Eye (tissue), 1 donor: ENCODE measurements at regions not wholly inside any gene's neighbourhood (a gene's known extent, or its start where the extent isn't known, plus 50 kb on each side); places are given as distances from the start of the nearest gene placed in this dataset.
"Not testable (repeated sequence)": the region's sequence is repeated elsewhere in the genome, so short reads cannot be mapped to it uniquely, and the experiment has no call there.

Experiments used
- DNase-seq: peaks from one replicate; pipeline ENCODE4 v3.0.0-alpha.2; 2015

DNA sequence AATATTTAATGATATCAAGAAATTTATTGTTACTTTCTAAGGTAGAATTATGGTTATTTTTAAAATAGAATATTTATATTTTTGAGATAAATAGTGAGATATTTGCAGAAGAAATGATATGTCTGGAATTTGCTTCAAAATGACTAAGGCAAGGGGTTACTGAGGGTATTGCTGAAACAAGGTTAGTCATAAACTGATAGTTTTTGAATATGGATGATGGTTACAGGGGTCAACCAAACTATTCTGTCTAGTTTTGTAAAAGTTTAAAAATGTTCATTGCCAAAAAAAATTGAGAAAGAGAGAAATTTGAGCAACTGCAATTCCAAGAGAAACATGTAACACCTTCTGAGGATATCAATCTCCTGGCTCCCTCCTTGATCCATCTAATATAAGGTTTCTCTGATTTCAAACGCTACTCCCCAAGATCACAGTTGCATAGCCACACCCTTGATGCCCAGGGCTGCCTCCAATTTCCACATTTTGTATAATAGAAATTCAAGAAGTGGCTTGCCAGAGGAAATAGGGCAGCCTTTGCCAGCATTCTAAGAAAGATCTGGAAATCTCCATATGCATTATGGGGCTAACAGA lies 159.4 kb upstream of the NAMPT start:
- DNase-seq = no peak

- no peak for DNase-seq
Measured at GRCh38 chr7:106443156-106443555, 158.4 kb upstream of the NAMPT start.

- DNase-seq = no peak
Measured at GRCh38 chr7:106442476-106442875, 157.7 kb upstream of the NAMPT start.

- not testable (repeated sequence) for DNase-seq
Measured at GRCh38 chr7:106441343-106441742, 156.6 kb upstream of the NAMPT start.

DNA sequence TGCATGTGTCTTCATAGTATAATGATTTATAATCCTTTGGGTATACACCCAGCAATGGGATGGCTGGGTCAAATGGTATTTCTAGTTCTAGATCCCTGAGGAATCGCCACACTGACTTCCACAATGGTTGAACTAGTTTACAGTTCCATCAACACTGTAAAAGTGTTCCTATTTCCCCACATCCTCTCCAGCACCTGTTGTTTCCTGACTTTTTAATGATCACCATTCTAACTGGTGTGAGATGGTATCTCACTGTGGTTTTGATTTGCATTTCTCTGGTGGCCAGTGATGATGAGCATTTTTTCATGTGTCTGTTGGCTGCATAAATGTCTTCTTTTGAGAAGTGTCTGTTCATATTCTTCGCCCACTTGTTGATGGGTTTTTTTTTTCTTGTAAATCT lies 152.2 kb upstream of the NAMPT start:
- DNase-seq = not testable (repeated sequence)

DNA sequence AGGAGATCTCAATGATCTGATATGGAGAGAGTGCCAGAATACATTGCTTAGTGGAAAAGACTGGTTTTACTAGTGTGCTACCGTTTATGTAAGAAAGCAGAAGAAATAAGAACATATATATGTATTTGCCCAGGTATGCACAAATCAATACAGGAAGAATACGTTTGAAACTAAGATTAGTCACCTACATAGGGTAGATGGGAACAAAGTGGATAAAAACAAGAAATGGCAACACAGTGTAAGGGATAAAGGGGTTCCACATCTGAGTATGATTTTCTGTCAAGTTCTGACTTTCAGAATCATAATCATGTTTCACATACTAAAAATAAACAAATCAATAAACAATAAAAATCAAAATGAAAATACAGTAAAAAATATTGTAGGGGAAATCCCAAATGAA lies 148.6 kb upstream of the NAMPT start:
- no peak for DNase-seq

DNA sequence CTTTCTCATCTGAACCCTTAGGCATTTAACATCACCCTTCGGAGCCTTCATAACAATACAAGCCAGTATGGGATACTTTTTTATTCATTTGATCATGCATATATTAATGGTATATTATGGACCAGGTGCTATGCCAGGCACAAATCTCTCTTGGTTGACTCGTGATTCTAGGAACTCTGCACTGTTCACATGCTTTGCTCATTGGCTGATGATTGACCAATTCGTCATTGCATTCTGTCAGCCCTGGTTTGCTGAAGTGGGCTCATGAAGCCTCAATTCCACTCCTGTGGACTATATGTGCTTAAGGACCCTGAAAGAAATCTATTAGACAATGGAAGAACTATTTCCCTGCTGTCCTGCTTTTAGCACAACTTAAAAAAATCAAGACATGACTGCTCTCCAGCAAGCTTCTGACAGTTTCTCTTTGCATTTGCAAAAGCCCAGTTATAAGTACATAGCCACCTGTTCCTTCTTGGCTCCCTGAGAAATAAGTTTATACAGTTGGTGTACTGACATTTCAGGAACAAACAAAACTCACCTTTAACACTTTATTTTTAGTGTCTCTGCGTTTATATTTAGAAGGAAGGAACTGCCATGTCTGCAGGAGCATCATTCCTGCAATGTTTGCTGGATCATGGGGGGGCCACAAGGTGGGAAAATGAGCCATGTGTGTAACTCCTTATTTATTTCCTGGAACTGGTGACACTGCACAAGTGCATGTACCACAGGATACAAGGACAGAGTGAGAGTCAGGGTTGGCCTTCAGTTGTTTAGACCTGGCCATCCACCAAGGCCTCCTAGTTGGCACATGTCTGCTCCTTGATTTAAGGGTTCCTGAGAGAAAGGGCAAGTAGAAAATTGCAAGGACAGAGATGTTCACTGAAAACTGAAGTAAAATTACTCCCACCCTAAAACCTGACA lies 146.0 kb upstream of the NAMPT start:
- DNase-seq = no peak

- no peak for DNase-seq
Measured at GRCh38 chr7:106430103-106430502, 145.3 kb upstream of the NAMPT start.

- no peak for DNase-seq
Measured at GRCh38 chr7:106426803-106427202, 142.0 kb upstream of the NAMPT start.

GRCh38 chr7:106425017-106425719 lies 140.4 kb upstream of the NAMPT start:
- peak; percentile 51 for DNase-seq

DNA sequence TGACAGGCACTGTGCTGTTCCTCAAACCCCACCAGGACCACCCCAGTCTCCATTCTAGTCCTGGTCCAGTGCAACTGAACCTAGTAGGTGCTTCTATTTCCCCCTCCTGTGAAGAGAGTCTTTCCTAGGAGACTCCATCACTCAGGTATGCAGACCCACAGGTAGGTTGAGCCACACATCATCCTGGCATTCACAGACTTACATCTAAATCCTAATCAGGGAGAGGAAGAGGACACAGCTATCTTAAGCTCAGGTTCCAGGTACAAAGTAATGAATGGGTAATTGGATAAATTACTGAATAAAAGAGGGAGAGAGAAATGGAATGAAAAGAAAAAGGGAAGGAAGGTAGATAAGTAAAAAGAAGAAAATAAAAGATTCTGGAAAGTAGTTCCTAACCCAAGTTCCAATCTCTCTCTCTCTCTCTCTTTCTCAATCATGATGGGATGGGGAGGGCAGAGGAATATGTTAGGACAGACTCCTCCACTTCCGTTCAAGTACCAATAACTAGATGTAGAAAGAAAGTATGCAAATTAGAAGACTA lies 139.8 kb upstream of the NAMPT start:
- DNase-seq = no peak

DNA sequence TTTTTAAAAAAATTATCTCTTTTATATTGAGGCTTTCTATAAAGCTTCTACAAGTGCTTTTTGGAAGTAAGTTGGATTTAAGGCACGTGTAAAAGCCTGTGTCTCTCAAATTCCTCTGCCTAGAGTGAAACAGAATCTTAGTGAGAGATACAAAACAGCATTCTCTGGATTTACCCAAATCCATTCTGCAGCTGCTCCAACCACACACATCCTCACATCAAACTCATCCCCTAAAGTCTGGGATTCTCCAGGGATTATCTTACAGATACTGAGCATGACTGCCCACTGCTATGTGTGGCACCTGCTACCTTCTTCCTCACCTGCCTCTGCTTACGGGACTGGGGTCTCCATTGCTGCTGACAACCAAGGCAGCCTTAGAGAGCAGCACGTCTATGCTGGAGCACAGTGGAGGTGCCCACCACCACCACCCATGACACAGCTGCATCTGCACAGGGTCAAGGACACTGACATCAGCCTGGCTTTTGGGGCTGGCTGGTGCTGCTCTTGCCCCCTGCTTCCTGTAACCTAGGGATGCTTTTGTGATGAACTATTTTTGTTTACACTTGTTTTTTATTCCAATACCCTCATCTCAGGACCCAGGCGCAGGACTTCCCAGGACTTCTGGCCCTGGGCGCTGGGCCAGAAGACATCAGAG lies 139.2 kb upstream of the NAMPT start:
- DNase-seq = no peak

DNA sequence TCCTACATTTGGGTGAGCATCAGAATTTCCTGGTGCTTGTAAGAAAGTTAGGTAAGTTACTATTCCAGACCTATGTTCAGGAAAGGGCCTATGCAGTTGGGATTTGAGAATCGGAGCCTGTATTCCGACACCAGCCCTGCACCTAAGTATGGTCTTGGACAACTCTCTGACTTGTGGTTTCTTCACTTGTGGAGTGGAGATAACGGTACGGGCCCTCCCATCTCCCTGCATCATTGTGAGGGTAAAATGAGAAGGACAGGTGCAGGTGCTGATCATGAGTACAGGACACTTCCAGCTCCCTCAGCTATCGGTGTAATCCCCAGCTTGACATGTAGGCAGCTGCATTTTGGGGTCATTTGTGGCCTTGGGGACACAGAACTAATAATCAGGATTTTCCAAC lies 138.3 kb upstream of the NAMPT start:
- DNase-seq = no peak

- peak; percentile 75 for DNase-seq
Measured at GRCh38 chr7:106421181-106421762, 136.5 kb upstream of the NAMPT start.

DNA sequence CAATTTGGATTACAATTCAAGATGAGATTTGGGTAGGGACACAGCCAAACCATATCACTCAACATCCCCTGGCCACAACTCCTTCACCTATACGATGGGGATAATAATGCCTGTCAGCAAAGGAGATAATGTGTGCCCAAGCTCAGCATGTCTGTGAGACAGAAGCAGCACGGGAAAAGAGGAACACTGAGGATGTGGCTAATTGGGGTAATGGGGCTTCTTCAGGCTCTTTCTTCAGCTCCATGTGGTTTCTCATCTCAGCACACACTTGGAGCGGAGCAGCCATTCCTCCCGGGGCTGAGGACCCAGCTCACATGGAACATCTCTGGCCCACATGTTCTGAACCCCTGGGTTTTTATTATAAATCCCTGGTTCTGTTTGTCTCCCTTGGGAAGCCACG lies 136.0 kb upstream of the NAMPT start:
- DNase-seq = no peak

DNA sequence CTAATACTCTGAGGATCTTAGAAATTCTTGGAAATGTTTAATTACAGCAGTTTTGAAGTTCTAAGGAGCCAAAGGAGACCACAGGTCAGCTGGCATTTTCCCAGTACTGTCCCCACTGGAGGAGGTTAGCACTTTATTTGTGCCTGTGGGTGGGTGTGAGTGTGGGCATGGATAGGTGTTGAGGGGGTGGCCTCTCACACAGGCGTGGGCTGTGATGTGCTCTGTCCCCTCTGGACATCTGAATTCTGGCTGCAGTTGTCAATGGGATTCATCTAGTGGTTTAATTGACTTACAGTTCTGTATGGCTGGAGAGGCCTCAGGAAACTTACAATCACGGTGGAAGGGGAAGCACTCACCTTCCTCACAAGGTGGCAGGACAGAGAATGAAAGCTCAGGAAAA lies 135.4 kb upstream of the NAMPT start:
- no peak for DNase-seq

GRCh38 chr7:106419455-106420182 lies 134.8 kb upstream of the NAMPT start:
- DNase-seq = no peak

DNA sequence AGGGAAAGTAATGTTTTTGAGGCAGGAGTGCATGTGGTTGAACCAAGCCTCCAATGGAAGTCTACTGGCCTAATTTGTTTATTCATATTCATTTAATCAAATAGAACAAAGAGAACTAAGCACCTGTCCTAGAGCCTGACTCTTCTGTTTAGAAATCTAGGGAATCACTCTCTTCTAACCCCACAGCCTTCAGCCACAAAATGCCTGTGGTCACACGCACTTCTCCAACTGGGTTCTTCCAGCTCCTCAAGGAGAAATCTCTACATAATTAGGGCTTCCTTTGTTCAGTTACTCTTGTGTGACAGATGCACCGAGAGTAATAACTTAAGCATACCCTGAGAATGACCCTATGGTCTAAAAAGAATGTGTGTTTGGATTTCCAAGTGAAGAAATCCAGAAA lies 133.7 kb upstream of the NAMPT start:
- DNase-seq = no peak

DNA sequence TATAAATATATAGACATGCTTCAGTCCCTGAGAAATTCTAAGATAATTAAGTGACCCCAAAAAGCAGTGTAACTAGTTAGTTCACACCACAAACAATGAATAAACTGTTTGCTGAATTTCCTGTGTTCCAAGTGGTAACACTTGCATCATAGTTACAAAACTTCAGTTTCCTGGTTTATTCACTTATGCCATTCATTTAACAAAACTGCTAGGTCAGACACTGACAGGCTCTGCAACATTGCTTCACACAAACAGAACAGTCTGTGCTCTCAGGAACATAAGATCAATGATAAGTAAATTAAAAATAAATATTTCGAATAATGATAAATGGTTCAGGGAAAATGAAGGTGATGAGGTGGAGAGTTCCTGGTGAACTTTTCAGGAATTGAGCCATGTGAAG lies 133.3 kb upstream of the NAMPT start:
- no peak for DNase-seq

DNA sequence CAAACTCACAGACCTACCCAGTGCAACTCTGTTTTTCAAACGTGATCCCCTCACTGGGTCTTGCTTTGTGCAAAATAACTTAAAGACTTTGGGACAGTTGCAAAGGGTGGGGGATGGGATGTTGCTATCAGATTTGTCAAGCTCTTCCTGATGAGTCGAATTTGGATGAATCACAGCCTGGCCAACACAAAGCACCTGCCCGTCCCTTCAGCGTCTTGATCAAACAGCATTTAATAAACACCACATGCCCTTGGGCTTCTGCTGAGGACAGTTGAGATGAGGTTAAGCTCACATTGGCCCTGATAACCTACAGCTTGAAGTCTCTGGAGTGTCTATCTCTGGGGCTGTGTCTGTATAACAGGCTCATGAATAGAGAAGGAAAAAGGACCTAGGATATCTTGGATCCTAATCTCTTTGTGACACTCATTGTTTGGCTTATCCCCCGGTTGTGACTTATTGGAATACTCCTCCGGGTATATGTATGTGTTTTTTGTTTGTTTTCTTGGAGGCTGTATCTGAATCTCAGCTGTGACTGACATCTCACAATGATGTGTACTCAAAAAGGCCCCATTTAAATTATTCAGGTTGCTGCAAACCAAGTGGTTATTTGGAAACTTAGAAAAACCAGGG lies 132.6 kb upstream of the NAMPT start:
- no peak for DNase-seq

DNA sequence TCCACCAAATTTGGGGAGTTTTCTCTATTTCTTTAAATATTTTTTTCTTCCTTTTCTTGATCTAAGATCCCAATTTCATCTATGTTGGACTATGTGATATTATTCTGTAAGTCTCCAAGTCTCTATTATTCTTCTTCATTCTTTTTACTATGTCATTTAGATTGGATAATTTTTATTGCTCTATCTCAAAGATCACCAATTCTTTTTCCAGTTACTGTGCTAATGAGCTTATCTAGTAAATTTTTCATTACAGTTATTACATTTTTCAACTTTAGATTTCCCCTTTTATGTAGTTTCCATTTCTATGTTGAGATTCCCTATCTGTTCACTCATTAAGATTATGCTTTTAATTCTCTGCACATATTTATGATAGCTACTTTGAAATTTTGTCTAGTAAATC lies 131.6 kb upstream of the NAMPT start:
- DNase-seq = no peak
